ENCODE measurements at regions not wholly inside any gene's neighbourhood (a gene's known extent, or its start where the extent isn't known, plus 50 kb on each side); places are given as distances from the start of the nearest gene placed in this dataset.

- peak overlapping the region; percentile 14; the same call in 1 of the 2 replicates for H3K4me3 ChIP-seq (ENCODE audit: low read depth, low read length)
- no peak for TF ChIP-seq CTCF (IDR thresholded peaks at IDR 0.05; ENCODE audit: low read depth, low read length)
These were observed 98.5 kb upstream of the KLF3 start for GRCh38 chr4:38565271-38566199.

GRCh38 chr4:38566806-38567398, 97.1 kb upstream of the KLF3 start:
- H3K4me3 ChIP-seq (ENCODE audit: low read depth, low read length): no peak overlapping the region
- no peak for TF ChIP-seq CTCF (IDR thresholded peaks at IDR 0.05; ENCODE audit: low read depth, low read length)

GRCh38 chr4:38567457-38567856, 96.5 kb upstream of the KLF3 start:
- TF ChIP-seq CTCF (IDR thresholded peaks at IDR 0.05; ENCODE audit: low read depth, low read length): no peak
- no peak overlapping the region for H3K4me3 ChIP-seq (ENCODE audit: low read depth, low read length)

GRCh38 chr4:38568768-38569167, 95.2 kb upstream of the KLF3 start:
- no peak overlapping the region for H3K4me3 ChIP-seq (ENCODE audit: low read depth, low read length)
- no peak for TF ChIP-seq CTCF (IDR thresholded peaks at IDR 0.05; ENCODE audit: low read depth, low read length)

GRCh38 chr4:38570647-38571276, 93.2 kb upstream of the KLF3 start:
- TF ChIP-seq CTCF (IDR thresholded peaks at IDR 0.05; ENCODE audit: low read depth, low read length): no peak
- no peak overlapping the region for H3K4me3 ChIP-seq (ENCODE audit: low read depth, low read length)

GRCh38 chr4:38572793-38573192, 91.2 kb upstream of the KLF3 start:
- no peak overlapping the region for H3K4me3 ChIP-seq (ENCODE audit: low read depth, low read length)
- no peak for TF ChIP-seq CTCF (IDR thresholded peaks at IDR 0.05; ENCODE audit: low read depth, low read length)

Data from WI38 (cell line).